Epidermal melanocyte (primary cell): ENCODE measurements at regions not wholly inside any gene's neighbourhood (a gene's known extent, or its start where the extent isn't known, plus 50 kb on each side); places are given as distances from the start of the nearest gene placed in this dataset.
A peak's percentile ranks its signal among the peaks of the same experiment; 100 is the strongest.

ENCODE experiments used
- DNase-seq: peaks from one replicate; pipeline ENCODE4 v3.0.0; 2011; ENCODE audit warnings: low spot score; ENCODE audit not compliant: insufficient read length

GRCh38 chr2:155404433-155405002, 706.0 kb downstream of the KCNJ3 start:
- no peak for DNase-seq

DNA sequence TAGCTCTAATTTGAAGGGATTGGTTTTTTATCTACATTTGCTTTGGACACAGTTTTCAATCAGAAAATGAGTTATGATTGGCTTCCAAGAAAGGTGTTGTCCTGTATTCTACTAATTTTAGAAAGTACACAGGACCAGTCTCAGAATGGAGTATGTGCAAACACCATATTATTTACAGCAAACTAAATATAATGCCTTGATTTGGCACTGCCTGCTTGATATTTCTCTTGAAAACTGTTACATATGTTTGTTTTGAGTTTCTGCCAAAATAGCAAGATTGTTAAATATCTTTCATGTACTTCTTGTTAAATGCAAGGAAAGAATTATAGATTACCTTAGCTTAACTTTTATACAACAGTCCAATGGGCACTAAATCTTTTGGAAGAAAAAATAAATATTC, 694.9 kb downstream of the KCNJ3 start:
- no peak for DNase-seq

DNA sequence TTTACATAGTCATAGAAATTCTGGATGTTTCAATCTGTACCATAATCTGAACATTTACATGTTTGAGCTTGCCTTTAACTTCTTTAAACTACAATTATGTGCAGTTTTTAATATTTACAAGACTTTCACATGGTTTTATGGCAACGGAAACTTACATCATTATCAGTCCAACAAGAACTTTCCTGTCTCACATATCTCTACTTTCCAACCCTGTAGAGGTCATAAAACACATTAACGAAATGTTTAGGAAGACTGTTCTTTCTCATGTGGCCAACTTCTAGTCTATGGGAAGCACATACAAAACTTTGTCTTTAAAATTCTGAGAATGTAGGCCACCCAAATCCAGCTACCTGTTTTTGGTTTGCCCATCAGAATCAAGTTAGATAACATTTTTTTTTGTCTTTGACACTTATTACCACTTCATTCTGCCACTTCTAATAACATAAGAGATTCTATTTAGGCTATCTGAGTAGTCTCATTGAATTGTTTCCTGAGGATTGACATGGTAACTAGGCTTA, 693.2 kb downstream of the KCNJ3 start:
- DNase-seq: no peak

- no peak for DNase-seq
These were observed 690.7 kb downstream of the KCNJ3 start for GRCh38 chr2:155389224-155389623.

- no peak for DNase-seq
These were observed 686.1 kb downstream of the KCNJ3 start for GRCh38 chr2:155384555-155385123.

- DNase-seq: no peak
These were observed 684.3 kb downstream of the KCNJ3 start for GRCh38 chr2:155382776-155383175.

- no peak for DNase-seq
These were observed 682.9 kb downstream of the KCNJ3 start for GRCh38 chr2:155381436-155381835.

DNA sequence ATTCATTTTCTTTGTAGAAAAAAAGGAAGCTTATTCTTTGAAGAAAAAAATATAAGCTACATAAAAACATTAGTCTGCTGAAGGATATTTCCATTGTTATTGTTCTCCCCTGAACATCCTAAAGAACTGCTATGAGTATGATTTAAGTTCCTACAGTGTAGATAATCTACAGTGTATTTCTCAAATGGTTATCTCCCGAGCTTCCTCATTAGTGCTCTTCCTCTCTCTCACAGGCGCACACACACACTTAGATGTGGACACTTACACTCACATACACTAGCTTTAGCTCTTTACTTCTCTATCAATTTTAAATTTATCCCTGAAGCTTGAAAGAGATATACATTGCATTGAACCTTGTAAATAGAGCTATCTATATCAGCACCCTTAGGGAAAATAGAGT, 681.0 kb downstream of the KCNJ3 start:
- no peak for DNase-seq

- no peak for DNase-seq
These were observed 679.5 kb downstream of the KCNJ3 start for GRCh38 chr2:155377931-155378444.

DNA sequence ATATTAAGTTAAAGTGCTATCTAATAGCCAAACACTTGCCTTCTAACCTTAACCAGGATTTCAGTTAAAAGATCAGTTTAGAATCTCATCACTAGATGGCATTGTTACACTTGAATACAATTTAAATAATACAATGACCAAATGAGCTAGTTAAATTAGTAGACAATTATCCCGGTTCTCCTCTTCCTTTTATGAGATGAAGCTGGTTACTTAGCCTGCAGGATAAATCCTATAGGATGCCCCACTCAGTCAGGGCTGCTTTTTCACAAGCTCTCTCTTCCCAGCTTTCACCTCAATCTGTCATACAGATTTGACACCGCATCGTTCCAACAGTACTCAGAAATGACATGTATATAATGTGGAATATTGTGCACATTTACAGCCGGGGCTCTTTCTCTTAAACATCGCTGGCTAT, 678.8 kb downstream of the KCNJ3 start:
- peak; percentile 17 for DNase-seq

GRCh38 chr2:155372969-155373368, 674.5 kb downstream of the KCNJ3 start:
- no peak for DNase-seq

DNA sequence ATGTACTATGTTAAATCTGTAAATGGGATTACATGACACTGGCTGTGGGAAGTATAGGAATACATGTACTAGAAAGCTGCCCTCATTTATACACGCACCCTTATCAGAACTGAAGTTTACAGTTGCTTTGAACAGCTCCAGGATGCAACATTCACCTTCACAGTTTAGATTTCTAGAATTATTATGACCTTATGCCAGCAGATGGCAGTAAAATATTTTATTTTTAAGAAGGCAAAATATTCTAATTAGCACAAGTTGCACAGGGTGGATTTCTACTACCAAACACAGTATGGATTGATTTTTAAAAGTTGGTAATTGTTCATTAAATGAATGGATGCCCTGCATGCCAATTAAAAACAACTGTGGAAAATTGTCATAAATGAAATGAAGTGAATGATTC, 670.4 kb downstream of the KCNJ3 start:
- no peak for DNase-seq

GRCh38 chr2:155364766-155365165, 666.3 kb downstream of the KCNJ3 start:
- DNase-seq: no peak

- no peak for DNase-seq
These were observed 664.9 kb downstream of the KCNJ3 start for GRCh38 chr2:155363349-155363888.

GRCh38 chr2:155357172-155357571, 658.7 kb downstream of the KCNJ3 start:
- DNase-seq: no peak

DNA sequence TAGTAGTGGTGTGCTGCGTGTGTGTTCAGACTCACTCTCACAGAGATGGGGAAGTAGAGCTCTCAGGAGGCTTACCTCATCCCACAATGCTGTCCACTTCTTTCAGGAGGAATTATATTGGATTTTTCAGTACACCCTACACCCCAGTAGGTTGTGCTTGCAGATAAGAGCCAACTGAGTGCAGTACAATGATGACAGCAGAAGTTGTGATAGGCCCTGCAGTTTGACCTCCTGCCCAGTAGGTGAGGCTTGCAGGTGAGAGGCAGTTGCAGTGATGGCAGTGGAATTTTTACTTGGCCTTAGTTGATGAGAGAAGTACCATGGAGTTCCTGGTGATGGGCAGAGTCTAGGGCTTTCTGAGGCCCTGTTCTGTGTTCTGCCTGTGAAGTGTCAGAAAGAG, 657.8 kb downstream of the KCNJ3 start:
- DNase-seq: no peak

- no peak for DNase-seq
These were observed 652.5 kb downstream of the KCNJ3 start for GRCh38 chr2:155350783-155351580.

- no peak for DNase-seq
These were observed 633.5 kb downstream of the KCNJ3 start for GRCh38 chr2:155332016-155332415.

DNA sequence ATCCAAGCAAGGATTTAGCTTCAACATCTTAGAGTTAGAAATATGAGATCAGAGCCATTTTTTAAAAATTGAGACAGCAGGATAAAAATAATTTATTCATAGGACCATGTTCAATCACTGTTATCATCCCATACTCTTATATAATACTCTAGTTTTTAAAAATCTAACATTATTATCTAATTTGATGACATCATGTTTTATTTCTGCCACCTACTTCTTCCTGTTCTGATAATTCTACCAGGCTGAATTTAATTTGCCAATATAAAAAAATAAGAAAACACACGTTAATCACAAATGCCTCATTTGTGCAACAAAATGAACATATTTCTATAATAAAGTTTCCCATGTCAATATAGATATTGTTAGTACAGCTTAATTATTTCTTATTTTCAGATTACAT, 621.7 kb downstream of the KCNJ3 start:
- no peak for DNase-seq

DNA sequence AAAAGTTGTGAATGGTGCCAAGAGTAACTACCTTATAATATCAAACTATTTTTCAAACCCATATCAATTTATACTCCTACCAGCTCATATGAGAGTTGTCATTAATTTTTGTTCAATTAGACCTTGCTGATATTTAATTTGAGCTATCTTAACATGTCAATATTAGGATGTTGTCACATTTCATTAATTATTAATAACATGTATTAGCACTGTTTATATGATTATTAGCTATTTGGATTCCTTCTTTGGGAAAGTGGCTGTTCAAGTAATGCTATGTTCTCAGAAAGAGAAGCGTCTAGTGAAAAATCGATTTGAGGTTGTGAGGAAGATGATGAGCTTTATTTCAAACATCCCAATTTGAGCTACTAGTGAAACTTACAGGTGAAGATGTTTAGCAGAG, 620.2 kb downstream of the KCNJ3 start:
- DNase-seq: no peak

GRCh38 chr2:155315768-155316167, 617.3 kb downstream of the KCNJ3 start:
- no peak for DNase-seq

- DNase-seq: peak; percentile 19
These were observed 612.1 kb downstream of the KCNJ3 start for GRCh38 chr2:155310589-155310988.
